Fibroblast of skin of left biceps (primary cell): ENCODE measurements at regions not wholly inside any gene's neighbourhood (a gene's known extent, or its start where the extent isn't known, plus 50 kb on each side); places are given as distances from the start of the nearest gene placed in this dataset.
"Not testable (repeated sequence)": the region's sequence is repeated elsewhere in the genome, so short reads cannot be mapped to it uniquely, and the experiment has no call there.

ENCODE experiments used
- DNase-seq, 2 experiments: peaks; one replicate each; pipeline ENCODE4 v3.0.0-alpha.2; 2013; ENCODE audit warnings: low read depth in 2 of 2

- DNase-seq, result no peak
Observed at GRCh38 chr1:234866007-234866866, 256.3 kb upstream of the IRF2BP2 start.

- DNase-seq, result no peak
Observed at GRCh38 chr1:234865171-234866006, 255.4 kb upstream of the IRF2BP2 start.

- no peak for DNase-seq
Observed at GRCh38 chr1:234864116-234864515, 254.1 kb upstream of the IRF2BP2 start.

- no peak for DNase-seq
Observed at GRCh38 chr1:234863551-234863971, 253.6 kb upstream of the IRF2BP2 start.

DNA sequence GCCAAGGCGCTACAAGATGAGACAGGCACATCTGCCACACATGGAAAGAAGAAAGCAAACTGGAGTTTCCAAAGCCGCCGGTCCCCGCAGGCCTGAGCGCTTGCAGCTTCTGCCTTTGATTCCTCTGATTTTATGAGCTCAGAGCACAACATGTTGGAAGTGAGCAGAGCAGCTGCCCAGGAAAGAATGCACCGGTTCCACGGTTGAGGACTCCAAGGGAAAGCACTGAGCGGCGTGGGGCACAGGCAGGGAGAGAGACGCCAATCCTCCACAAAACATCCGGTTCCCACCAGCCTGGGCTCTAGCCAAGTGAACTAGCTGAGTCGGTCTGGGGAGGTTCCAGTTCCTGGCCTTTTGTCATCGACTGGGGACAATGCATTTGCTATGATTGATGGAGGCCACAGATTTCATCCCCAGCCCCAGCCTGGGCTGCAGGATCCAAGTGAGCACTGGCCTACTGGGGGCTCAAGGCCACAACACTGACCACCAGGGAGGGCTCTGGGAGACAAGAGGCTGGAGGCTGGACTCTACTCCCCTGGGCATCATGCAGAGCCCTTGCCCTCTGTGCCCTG lies 253.1 kb upstream of the IRF2BP2 start:
- DNase-seq, result no peak

- no peak for DNase-seq
Observed at GRCh38 chr1:234862360-234862943, 252.5 kb upstream of the IRF2BP2 start.

DNA sequence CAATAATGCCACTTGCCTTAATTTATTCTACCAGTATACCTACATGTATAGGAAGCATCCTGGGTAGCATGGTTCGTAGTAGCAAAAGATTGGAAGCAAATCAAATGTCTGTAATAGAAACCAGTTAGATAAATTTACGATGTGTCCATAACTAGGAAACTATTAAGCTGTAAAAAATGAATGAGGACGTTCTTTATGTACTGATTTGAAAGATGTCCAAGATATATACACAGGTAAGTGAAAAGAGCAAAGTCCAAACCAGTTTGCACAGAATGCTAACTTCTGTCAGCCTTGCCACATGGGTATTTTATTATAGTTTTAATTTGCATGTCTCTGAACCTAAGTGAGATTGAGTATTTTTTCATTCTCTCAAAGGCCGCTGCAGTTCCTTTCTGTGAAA lies 251.8 kb upstream of the IRF2BP2 start:
- no peak for DNase-seq

- no peak for DNase-seq
Observed at GRCh38 chr1:234861024-234861620, 251.1 kb upstream of the IRF2BP2 start.

DNA sequence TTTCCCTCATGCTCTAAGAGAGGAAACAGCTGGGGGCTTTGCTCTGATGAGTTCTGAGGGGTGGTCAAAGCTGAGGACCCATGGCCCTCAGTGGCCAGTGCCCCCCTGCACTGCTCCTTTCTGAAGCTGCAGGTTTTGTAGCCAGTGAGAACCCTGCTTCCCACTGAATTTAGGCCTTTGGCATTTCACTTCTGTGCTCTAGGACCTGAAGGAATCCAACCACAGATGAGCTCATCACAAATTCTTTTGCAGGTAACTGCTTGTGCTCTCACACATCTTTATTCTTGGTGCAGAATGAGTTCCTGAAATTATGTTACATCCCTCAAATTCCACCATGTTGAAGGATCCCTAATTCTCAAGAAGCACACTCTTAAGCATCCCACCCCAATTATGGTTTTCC lies 248.7 kb upstream of the IRF2BP2 start:
- DNase-seq, result no peak

GRCh38 chr1:234856845-234857245 lies 246.9 kb upstream of the IRF2BP2 start:
- DNase-seq, result no peak

DNA sequence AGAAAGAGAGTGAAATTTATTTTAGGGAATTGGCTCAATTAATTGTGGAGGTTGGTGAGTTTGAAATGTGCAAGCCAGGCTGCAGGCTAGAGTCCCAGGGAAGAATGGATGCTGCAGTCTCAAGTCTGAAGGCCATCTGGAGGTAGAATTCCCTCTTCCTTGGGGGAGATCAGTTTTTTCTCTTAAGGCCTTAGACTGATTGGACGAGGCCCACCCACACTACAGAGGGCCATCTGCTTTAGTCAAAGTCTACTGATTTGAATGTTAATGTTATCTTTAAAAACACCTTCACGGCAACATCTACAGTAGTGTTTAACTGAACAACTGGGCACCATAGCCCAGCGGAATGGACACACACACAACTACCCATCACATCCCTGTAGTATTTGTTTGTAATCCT lies 245.9 kb upstream of the IRF2BP2 start:
- DNase-seq, result no peak

DNA sequence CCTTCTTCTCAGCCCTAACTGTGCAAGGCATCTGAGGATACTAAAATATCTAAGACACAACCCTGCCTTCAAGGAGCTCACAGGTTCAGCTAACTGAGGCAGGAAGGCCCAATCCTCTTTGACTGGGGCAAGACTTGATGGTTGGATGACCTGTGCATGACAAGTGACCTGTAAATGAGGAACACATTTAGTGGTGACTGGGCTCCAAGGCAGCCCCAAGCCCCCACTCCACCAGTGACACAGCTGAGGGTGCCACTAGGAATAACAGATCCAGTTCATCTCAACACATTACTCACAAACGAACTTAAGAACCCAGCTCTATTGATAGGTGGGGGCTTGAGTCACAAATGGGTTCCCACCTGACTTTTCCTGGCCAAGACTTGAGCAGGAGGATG lies 244.7 kb upstream of the IRF2BP2 start:
- DNase-seq, result no peak

- no peak for DNase-seq
Observed at GRCh38 chr1:234853906-234854644, 244.1 kb upstream of the IRF2BP2 start.

- no peak for DNase-seq
Observed at GRCh38 chr1:234852659-234853058, 242.7 kb upstream of the IRF2BP2 start.

GRCh38 chr1:234851450-234852438 lies 241.8 kb upstream of the IRF2BP2 start:
- DNase-seq, result no peak

DNA sequence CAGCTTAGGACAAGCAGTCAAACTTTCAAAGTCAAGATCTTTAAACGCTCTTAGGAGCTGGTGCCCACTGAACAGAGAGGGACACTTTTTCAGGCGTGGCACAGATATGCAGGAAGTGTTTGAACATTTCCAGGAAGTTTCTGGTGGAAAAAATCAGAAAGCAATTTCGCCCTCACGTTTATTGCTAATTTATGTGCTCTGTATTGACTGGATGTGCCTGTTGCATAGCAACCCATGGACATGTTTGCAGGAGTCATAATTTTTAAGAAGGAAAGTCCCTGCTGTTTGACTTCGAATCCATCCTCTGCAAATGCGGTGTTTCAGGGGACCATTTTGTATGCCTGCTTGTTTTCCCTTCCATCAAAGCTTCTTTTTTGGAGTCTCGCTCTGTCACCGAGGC lies 239.9 kb upstream of the IRF2BP2 start:
- no peak for DNase-seq

DNA sequence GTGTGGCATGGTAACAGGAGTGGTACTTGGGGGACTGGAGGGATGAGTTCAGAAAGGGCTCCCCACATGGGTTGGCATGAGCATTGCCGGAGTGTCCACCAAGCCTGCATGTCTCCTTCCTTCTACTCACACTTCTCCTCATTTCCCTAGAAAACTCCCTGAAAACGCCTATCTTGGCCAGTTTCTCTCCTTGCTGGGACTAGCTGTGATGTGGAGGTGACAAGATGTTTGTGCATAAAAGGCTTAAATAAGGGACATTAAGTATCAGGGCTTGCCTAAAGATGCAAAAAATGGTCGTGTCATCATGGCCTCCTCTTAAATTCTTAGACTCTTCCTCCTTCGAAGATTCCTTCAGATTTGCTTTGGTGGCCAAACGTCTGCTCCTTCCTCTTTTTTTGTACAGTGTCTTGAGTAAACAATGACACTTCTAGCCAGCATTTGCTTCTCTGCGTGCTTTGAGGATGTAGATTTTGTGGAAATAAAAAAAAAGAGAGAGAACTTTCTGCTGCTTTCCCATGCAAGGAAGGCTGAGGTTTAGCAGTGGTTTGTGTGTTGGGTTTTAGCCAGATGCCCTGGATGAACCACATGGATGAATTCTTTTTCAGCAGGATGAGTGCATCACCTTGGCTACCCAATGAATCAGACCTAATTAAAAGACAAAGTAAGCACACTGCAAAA lies 239.1 kb upstream of the IRF2BP2 start:
- DNase-seq, result no peak

DNA sequence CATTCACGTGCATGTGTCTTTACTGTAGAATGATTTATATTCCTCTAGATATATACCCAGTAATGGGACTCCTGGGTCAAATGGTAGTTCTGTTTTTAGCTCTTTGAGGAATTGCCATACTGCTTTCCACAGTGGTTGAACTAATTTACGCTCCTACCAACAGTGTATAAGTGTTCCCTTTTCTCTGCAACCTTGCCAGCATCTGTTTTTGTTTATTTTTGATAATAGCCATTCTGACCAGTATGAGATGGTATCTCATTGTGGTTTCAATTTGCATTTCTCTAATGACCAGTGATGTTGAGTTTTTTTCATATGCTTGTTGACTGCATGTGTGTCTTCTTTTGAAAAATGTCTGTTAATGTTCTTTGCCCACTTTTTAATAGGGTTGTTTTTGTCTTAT lies 236.8 kb upstream of the IRF2BP2 start:
- DNase-seq, result not testable (repeated sequence)

DNA sequence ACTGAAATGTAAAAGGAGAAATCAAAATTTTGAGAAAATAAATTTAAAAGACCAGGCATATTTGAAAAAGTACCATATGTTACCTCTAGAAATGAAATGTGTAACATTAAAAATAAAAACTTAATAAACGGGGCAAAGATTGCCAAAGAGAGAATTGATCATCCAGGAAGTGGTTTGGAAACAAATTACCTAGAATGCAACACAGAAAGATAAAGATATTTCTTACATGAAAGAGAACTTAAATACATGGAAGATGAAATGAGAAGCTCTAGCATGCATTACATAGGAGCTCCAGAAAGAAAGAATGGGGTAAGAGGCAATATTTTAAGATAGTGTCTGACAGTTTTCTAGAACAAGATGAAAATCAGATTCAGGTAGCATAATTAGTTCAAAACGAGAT lies 235.9 kb upstream of the IRF2BP2 start:
- DNase-seq, result no peak
